Tibial nerve (tissue), 4 donors: ENCODE measurements at regions not wholly inside any gene's neighbourhood (a gene's known extent, or its start where the extent isn't known, plus 50 kb on each side); places are given as distances from the start of the nearest gene placed in this dataset.

Experiments used
- DNase-seq, 2 donors: peaks; one replicate each; pipeline ENCODE4 v3.0.0-alpha.2; 2019; ENCODE audit warnings: low spot score in 2 of 2
- H3K27ac ChIP-seq, 4 donors: fragments of 200-600 bp; sonication (generic) in 3 of 4; one replicate each; pipeline ENCODE4 v1.5.1; 2017 to 2019; ENCODE audit warnings: mild to moderate bottlenecking in 1 of 4
- H3K27me3 ChIP-seq, 2 donors: fragments of 200-600 bp; sonication (generic) in 1 of 2; one replicate each; pipeline versions ENCODE4 v1.5.1 to v1.6.0; 2017 to 2019
- H3K36me3 ChIP-seq, 3 donors: fragments of 200-600 bp; sonication (generic); one replicate each; pipeline ENCODE4 v1.5.1; 2018 to 2019
- H3K4me1 ChIP-seq, 4 donors: fragments of 200-600 bp; sonication (generic) in 3 of 4; one replicate each; pipeline ENCODE4 v1.5.1; 2017 to 2019
- H3K4me3 ChIP-seq, 4 donors: fragments of 200-600 bp; sonication (generic) in 3 of 4; one replicate each; pipeline ENCODE4 v1.5.1; 2017 to 2019; ENCODE audit warnings: mild to moderate bottlenecking in 1 of 4, moderate library complexity in 1 of 4
- H3K9me3 ChIP-seq, 4 donors: fragments of 200-600 bp; sonication (generic) in 3 of 4; one replicate each; pipeline ENCODE4 v1.5.1; 2017 to 2019
- CTCF ChIP-seq, 5 experiments: fragments of 200-600 bp in 3 of 5; fragments of 450-650 bp in 2 of 5; sonication (generic) in 3 of 5; IDR thresholded peaks; one replicate each; pipeline ENCODE4 v1.5.1; 2016 to 2019; ENCODE audit warnings: antibody characterized with exemption in 5 of 5, mild to moderate bottlenecking in 3 of 5, moderate library complexity in 2 of 5
- EP300 ChIP-seq, 2 donors: sonication (generic); formaldehyde crosslinking; IDR thresholded peaks; one replicate each; pipeline ENCODE4 v1.6.1; 2017; ENCODE audit warnings: antibody characterized with exemption in 2 of 2, mild to moderate bottlenecking in 1 of 2
- POLR2A ChIP-seq, 2 donors: fragments of 450-650 bp; IDR thresholded peaks; one replicate each; pipeline ENCODE4 v1.6.1; 2017; ENCODE audit warnings: antibody characterized with exemption in 2 of 2, mild to moderate bottlenecking in 2 of 2, moderate library complexity in 2 of 2
- WGBS, 2 donors: methylation state at CpG; one replicate each; pipeline ENCODE4 v1.1.5; 2018; 5-methylcytosine and 5-hydroxymethylcytosine counted together

GRCh38 chr15:99486371-99487336 lies 79.1 kb upstream of the MEF2A start:
- H3K4me1 ChIP-seq, result peaks cover 0 to 24% (median 12%) of the 10 kb centered on the region in 4 donors
- no peaks in the 10 kb centered on the region for H3K9me3 ChIP-seq
- TF ChIP-seq POLR2A (IDR thresholded peaks at IDR 0.05) (no peak), CTCF (IDR thresholded peaks at IDR 0.05) (no peak), EP300 (IDR thresholded peaks at IDR 0.05) (no peak)
- peak in 1 of 2 donors; percentile 36 for DNase-seq
- 4 to 5% methylated on average over 26 to 27 of the region's 31 CpGs for WGBS, 2 donors
- H3K27ac ChIP-seq, result peak overlapping the region in 3 of 4 donors; percentile 62 to 72 (median 69)
- H3K4me3 ChIP-seq, result peak overlapping the region; percentile 26 to 54 (median 36)
- no peaks in the 10 kb centered on the region for H3K36me3 ChIP-seq
- H3K27me3 ChIP-seq, result no peaks in the 10 kb centered on the region

- 81 to 82% methylated on average over 5 of the region's 5 CpGs for WGBS, 2 donors
These were observed 78.5 kb upstream of the MEF2A start for GRCh38 chr15:99487337-99487730.

GRCh38 chr15:99492275-99492674 lies 73.5 kb upstream of the MEF2A start:
- no peak for DNase-seq
- 93 to 96% methylated on average over 6 of the region's 6 CpGs for WGBS, 2 donors
- H3K9me3 ChIP-seq, result no peaks in the 10 kb centered on the region
- no peak overlapping the region for H3K27ac ChIP-seq
- H3K4me1 ChIP-seq, result peaks cover 0 to 11% (median 3%) of the 10 kb centered on the region in 4 donors
- H3K27me3 ChIP-seq, result no peaks in the 10 kb centered on the region
- no peaks in the 10 kb centered on the region for H3K36me3 ChIP-seq
- no peak overlapping the region for H3K4me3 ChIP-seq
- no peak for TF ChIP-seq EP300 (IDR thresholded peaks at IDR 0.05)
- no peak for TF ChIP-seq POLR2A (IDR thresholded peaks at IDR 0.05)
- no peak for TF ChIP-seq CTCF (IDR thresholded peaks at IDR 0.05)

More at GRCh38 chr15:99487337-99487730, 78.5 kb upstream of the MEF2A start:
- no peak overlapping the region for H3K4me3 ChIP-seq
- DNase-seq, result no peak
- peak overlapping the region in 1 of 4 donors; percentile 69 for H3K27ac ChIP-seq
- no peaks in the 10 kb centered on the region for H3K27me3 ChIP-seq
- peaks cover 0 to 24% (median 12%) of the 10 kb centered on the region in 4 donors for H3K4me1 ChIP-seq
- TF ChIP-seq POLR2A (IDR thresholded peaks at IDR 0.05), result no peak
- no peak for TF ChIP-seq CTCF (IDR thresholded peaks at IDR 0.05)
- no peak for TF ChIP-seq EP300 (IDR thresholded peaks at IDR 0.05)
- H3K36me3 ChIP-seq, result no peaks in the 10 kb centered on the region
- H3K9me3 ChIP-seq, result no peaks in the 10 kb centered on the region

- no peak for DNase-seq
These were observed 73.1 kb upstream of the MEF2A start for GRCh38 chr15:99492716-99493115.

More at GRCh38 chr15:99492716-99493115, 73.1 kb upstream of the MEF2A start:
- H3K4me3 ChIP-seq, result no peak overlapping the region
- 96 to 97% methylated on average over 10 of the region's 10 CpGs for WGBS, 2 donors
- H3K27ac ChIP-seq, result no peak overlapping the region
- H3K4me1 ChIP-seq, result peaks cover 0 to 9% (median 3%) of the 10 kb centered on the region in 4 donors
- no peaks in the 10 kb centered on the region for H3K9me3 ChIP-seq
- H3K27me3 ChIP-seq, result no peaks in the 10 kb centered on the region
- no peaks in the 10 kb centered on the region for H3K36me3 ChIP-seq
- TF ChIP-seq EP300 (IDR thresholded peaks at IDR 0.05) (no peak), CTCF (IDR thresholded peaks at IDR 0.05) (no peak), POLR2A (IDR thresholded peaks at IDR 0.05) (no peak)
